Muscle of leg (tissue), 3 donors: ENCODE measurements at regions not wholly inside any gene's neighbourhood (a gene's known extent, or its start where the extent isn't known, plus 50 kb on each side); places are given as distances from the start of the nearest gene placed in this dataset.

Experiments used
- DNase-seq: peaks from one replicate; pipeline ENCODE4 v3.0.0; 2013
- H3K27ac ChIP-seq: one replicate; pipeline ENCODE4 v1.5.1; 2013; ENCODE audit warnings: mild to moderate bottlenecking, low read length, control low read depth
- H3K27me3 ChIP-seq: one replicate; pipeline ENCODE4 v1.6.1; 2013; ENCODE audit warnings: low read length; ENCODE audit not compliant: control insufficient read depth, insufficient read depth
- H3K36me3 ChIP-seq: one replicate; pipeline ENCODE4 v1.6.1; 2013; ENCODE audit warnings: low read length; ENCODE audit not compliant: control insufficient read depth, insufficient read depth
- H3K4me1 ChIP-seq: one replicate; pipeline ENCODE4 v1.6.1; 2013; ENCODE audit warnings: low read length; ENCODE audit not compliant: control insufficient read depth, insufficient read depth
- H3K4me3 ChIP-seq: one replicate; pipeline ENCODE4 v1.5.1; 2013; ENCODE audit warnings: low read length, control low read depth
- H3K9me3 ChIP-seq: replicated peaks from 2 replicates; pipeline ENCODE4 v1.6.1; 2013; ENCODE audit warnings: low read depth, low read length; ENCODE audit not compliant: control insufficient read depth
- WGBS: methylation state at CpG from one replicate; pipeline ENCODE4 v1.1.5; 2013; ENCODE audit warnings: missing lambda C conversion rate; ENCODE audit not compliant: insufficient coverage; 5-methylcytosine and 5-hydroxymethylcytosine counted together

DNA sequence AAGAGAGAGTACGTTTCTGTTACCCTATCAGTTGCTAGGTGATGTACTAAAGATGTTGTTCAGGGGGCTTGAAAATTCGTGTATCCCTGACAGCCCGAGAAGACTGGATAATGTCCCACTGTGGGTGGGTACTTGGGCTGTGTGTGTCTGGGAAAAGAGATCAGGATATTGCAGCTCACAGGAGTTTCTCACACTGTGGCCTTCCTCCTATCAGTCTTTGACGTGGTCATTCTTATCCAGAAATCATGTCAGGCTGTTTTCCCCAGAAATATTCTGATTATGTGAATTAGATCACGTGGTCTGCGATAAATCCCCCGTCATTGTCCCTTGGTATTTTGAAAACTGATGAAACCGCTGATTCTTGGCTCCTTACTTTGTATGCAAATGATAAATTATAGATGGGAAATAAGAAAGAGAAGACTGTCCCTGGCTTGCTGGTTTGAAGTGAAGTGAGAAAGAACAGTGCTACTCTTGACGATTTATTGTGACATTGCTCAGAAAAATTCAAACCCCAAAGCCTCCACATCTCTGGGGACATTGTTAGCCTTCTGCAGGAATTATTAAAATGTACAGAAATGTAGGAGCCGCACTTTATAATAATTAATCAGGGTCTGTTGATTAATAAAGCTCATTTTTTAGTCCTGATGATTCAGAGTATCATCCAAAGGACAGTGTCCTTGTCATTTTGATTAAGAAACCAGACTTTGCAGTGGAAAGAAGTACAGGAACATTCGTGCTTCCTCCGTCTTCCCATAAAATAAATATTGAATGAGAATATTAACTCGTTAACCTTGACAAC is 167.5 kb upstream of the TSHZ2 start:
- DNase-seq = peak; percentile 16
- no peak overlapping the region for H3K4me3 ChIP-seq
- 42% methylated on average over 3 of the region's 13 CpGs for WGBS
- no peaks in the 10 kb centered on the region for H3K9me3 ChIP-seq
- no peak overlapping the region for H3K27ac ChIP-seq
- no peaks in the 10 kb centered on the region for H3K4me1 ChIP-seq
- H3K27me3 ChIP-seq = no peaks in the 10 kb centered on the region
- H3K36me3 ChIP-seq = no peaks in the 10 kb centered on the region

DNA sequence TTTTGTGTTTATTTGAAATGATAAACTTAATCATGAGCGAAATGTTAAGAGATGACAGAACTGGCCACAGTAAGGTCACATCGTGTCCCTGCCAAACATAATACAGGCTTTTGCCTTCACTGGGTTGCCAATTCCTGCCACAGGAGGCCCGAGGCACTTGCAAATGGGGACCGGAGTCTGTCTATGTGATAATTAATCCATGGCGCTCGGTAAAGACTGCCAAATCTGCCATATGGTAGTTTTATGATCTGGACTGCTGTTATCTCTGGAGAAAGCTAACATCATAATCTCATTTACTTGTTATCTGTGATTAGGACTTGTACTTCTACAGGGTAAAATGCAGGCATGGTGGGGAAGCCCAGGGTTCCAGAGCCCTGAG is 170.5 kb upstream of the TSHZ2 start:
- Histone ChIP-seq H3K4me3 (no peak overlapping the region), H3K9me3 (no peaks in the 10 kb centered on the region), H3K27ac (no peak overlapping the region), H3K4me1 (no peaks in the 10 kb centered on the region), H3K36me3 (no peaks in the 10 kb centered on the region), H3K27me3 (no peaks in the 10 kb centered on the region)
- 47% methylated on average over 2 of the region's 6 CpGs for WGBS
- peak; percentile 18 for DNase-seq

DNA sequence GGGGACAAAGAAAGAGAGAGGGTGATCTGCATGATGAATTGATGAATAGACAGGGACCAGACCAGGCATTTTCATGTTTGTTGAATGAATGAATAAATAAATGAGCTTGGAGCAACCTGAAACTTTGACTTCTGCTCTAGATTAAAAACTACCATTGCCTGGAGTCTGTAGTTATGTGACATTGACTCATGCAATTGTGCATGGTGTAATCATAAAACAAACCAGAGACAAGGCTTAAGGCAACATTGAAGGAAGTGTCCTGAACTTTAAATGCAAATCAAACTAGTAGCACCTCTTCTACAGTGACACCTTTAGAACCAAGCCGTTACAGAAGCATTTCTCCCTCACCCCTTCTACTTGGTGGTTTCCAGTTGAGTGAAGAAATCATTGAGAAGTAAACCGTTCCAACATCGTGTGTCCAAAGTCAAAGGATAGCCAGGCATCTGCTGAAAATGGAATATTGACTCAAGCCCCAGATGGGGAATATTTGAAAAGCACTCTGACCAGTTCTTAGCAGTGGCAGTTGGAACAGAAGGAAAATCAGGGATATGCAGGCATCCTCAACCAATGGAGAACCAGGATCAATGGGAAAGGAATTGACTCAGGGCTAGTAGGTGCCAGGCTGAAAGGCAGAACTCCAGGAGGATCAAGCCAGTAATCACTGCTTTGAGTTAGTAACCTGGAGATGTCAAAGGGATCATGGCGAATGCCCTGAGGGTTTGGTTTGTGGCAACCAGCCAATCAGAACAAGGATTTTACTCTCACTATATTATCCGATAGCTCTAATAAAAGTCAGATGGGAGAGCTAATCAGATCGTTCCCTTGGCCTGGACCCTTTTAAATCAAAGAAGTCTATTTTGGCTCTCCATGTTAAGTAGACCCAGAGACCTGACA is 171.2 kb upstream of the TSHZ2 start:
- Histone ChIP-seq H3K36me3 (no peaks in the 10 kb centered on the region), H3K27ac (no peak overlapping the region), H3K9me3 (no peaks in the 10 kb centered on the region), H3K4me1 (no peaks in the 10 kb centered on the region), H3K27me3 (no peaks in the 10 kb centered on the region), H3K4me3 (no peak overlapping the region)
- peak; percentile 10 for DNase-seq
- WGBS = 65% methylated on average over 2 of the region's 6 CpGs

DNA sequence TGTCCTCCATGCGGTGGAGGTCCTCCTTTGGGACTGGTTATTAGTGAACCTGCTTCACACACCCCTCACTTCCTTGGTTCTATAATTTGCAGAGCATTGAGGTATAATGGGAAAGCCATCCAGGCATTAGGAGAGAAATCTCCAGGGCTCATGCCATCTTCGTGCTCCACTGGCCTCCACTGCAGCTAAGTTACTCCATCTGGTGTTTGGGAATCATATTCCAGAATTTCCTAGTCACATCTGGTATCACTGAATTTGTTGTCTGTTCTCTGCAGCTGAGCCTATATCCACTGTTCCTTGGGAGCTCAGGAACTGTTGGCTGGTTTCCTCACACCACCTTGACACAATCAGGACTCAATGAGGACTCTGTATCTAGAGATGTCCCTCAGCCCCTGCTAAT is 173.0 kb upstream of the TSHZ2 start:
- WGBS = 33% methylated on average over 1 of the region's 2 CpGs

DNA sequence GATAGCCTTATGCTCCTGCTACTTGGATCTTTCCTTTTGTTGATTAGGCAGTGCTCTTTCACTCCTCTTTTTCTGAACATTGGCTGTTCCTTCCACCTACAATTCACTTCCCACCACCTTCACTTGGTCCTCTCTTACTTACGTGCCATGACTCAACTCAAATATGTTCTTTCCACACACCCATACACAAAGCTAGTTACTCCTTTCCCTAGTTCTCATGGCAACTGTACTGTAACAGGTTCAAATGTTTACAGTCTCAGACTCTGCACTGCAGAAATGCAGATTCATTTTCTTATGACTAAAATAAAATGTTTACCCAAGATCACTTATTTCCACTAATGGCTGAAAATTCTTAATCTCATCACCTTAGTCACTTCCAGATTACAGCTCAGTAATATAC is 174.0 kb upstream of the TSHZ2 start:
- Histone ChIP-seq H3K27ac (no peak overlapping the region), H3K4me3 (no peak overlapping the region), H3K36me3 (no peaks in the 10 kb centered on the region), H3K9me3 (no peaks in the 10 kb centered on the region), H3K4me1 (no peaks in the 10 kb centered on the region), H3K27me3 (no peaks in the 10 kb centered on the region)
- 87% methylated on average over 1 of the region's 1 CpG for WGBS
- no peak for DNase-seq

More for the DNA sequence above, 173.0 kb upstream of the TSHZ2 start:
- Histone ChIP-seq H3K4me3 (no peak overlapping the region), H3K4me1 (no peaks in the 10 kb centered on the region), H3K36me3 (no peaks in the 10 kb centered on the region), H3K27me3 (no peaks in the 10 kb centered on the region), H3K9me3 (no peaks in the 10 kb centered on the region), H3K27ac (no peak overlapping the region)
- peak; percentile 11 for DNase-seq

DNA sequence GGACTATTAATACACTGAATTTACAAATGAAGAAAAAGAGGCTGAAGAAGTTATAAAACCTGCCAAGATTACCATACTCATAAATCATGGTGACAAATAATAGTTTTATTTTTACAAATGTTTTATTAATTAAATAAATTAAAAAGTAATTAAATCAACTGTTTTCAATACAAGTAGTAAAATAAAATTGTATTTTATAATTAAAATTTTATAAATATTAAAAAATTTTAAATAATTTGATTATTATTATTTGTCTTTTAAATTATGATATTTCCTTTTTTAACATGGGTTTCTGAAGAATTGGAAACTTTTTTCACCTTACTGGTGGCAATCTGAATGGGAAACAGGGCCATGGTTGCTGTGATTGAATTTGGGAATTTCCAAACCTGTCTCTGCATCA is 177.3 kb upstream of the TSHZ2 start:
- no peak for DNase-seq
- no peaks in the 10 kb centered on the region for H3K27me3 ChIP-seq
- no peaks in the 10 kb centered on the region for H3K4me1 ChIP-seq
- no peaks in the 10 kb centered on the region for H3K9me3 ChIP-seq
- no peaks in the 10 kb centered on the region for H3K36me3 ChIP-seq
- no peak overlapping the region for H3K4me3 ChIP-seq
- H3K27ac ChIP-seq = no peak overlapping the region

DNA sequence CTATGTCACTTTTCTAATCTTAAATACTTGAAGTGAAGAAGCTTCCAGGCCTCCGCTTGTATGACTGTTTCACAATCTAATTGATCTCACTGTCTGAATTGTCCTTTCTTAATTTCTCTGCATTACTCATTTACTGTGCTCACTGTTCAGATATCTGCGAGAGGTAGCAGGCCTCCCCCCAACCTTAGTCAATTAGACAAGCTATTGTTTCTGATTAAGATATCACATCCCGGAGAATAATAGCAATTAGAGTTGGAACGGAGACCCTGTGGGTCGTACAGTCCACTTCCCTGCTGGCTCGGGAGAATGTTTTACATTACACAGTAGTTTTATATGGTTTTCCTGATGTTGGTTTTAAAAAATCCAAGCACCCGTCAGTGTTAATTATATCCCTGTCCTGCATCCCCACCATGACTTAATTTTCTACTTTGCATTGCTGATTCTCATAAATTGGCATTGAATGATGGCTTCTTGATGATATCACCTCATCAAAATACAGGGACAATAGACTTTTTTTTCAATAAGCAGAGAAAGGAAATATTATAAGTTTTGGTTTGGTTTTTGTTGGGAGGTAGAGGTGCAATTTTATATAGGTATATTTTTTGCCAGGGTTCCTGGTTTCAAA is 178.7 kb upstream of the TSHZ2 start:
- 100% methylated on average over 1 of the region's 7 CpGs for WGBS

DNA sequence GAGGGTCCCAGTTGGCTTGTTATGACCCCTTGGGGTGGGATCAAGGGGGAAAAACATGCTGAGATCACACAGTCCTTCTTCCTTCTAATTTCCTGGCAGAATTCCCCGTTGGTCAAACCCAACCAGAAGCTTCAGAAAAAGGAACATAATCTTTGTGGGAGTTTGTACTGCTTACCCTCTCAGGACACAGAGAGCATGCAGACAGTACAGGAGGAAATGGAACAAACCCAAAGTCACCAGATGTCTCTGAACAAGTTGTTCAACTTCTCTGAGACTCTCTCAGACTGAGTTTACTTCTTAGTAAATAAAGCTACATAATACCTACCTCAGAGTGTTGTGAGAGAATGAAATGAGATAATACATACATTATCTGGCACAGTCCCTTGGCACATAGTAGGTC is 181.1 kb upstream of the TSHZ2 start:
- DNase-seq = peak; percentile 48
- H3K36me3 ChIP-seq = no peaks in the 10 kb centered on the region
- WGBS = no CpG with 5 or more reads among the region's 1 CpG
- no peak overlapping the region for H3K27ac ChIP-seq
- H3K4me1 ChIP-seq = no peaks in the 10 kb centered on the region
- H3K4me3 ChIP-seq = no peak overlapping the region
- H3K9me3 ChIP-seq = no peaks in the 10 kb centered on the region
- H3K27me3 ChIP-seq = no peaks in the 10 kb centered on the region

More for the DNA sequence above, 178.7 kb upstream of the TSHZ2 start:
- Histone ChIP-seq H3K9me3 (no peaks in the 10 kb centered on the region), H3K27me3 (no peaks in the 10 kb centered on the region), H3K4me3 (no peak overlapping the region), H3K36me3 (no peaks in the 10 kb centered on the region), H3K27ac (no peak overlapping the region), H3K4me1 (no peaks in the 10 kb centered on the region)
- DNase-seq = no peak

DNA sequence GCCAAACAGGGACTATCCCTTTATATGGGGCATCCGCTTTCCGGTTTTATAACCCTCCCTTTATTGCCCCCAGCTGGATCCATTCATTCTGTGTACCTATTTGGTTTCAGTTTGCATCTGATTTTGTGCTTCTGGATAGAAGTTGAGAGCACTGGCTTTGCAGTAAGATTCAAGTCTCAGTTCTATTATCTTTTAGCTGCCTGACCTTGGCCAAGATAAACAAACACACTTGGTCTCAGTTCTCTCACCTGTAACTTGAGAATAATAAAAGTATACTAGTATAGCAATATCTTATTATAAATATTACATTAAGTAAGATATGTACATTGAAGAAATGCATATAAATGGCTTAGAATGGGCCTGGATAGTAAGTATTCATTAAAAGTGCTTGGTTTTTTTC is 182.4 kb upstream of the TSHZ2 start:
- Histone ChIP-seq H3K27ac (no peak overlapping the region), H3K9me3 (no peaks in the 10 kb centered on the region), H3K4me1 (no peaks in the 10 kb centered on the region), H3K27me3 (no peaks in the 10 kb centered on the region), H3K4me3 (no peak overlapping the region), H3K36me3 (no peaks in the 10 kb centered on the region)
- WGBS = no CpG with 5 or more reads among the region's 2 CpGs
- DNase-seq = no peak

DNA sequence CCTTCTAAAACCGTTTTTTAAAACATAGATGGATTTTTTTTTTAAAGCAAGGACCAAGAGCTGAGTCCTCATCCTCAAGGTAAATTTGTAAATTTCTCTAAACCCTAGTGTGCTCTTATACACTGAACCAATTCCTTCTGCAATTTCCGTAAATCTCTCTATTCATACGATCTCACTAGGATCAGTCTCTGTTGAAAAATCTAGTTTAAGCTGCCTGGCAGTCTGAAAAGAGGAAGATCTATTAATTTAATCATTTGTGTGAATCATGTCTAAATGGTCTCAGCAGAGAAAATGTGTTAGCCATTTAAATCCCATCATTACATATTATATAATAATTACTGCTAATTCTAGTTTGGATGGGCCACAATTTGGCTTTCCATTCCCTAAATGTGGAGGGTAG is 184.2 kb upstream of the TSHZ2 start:
- Histone ChIP-seq H3K27me3 (no peaks in the 10 kb centered on the region), H3K36me3 (no peaks in the 10 kb centered on the region), H3K4me3 (no peak overlapping the region), H3K9me3 (no peaks in the 10 kb centered on the region), H3K27ac (no peak overlapping the region), H3K4me1 (no peaks in the 10 kb centered on the region)
- no CpG with 5 or more reads among the region's 3 CpGs for WGBS
- no peak for DNase-seq
